ENCODE measurements at regions not wholly inside any gene's neighbourhood (a gene's known extent, or its start where the extent isn't known, plus 50 kb on each side); places are given as distances from the start of the nearest gene placed in this dataset.

DNA sequence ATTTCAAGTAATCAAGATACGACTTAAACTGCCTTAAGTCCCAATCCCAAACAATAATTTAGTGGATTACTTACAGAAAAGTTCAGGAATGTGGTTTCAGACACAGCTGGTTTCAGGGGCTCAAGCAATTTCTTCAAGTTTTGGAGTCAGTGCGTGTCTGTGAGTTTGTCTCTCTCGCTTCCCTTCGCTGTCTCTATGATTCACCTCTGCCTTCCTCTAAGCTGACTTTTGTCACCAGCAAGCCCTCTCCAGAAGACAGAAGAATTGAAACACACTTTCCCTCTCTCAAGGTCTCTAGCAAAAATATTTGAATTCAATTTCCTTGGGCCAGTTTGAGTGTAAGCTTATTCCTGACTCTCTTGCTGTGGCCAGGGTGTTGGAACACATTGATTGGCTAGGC, 392.4 kb downstream of the EDEM1 start:
- no peak for FAIRE-seq
- in situ Hi-C loops (cut with MboI), result no loop called here
- Histone ChIP-seq H3K27ac (ENCODE audit: extremely low read depth, low read depth, low read length) (no peak overlapping the region), H3K4me1 (replicated peaks in 1 of 2; ENCODE audit: control insufficient read depth in 2 of 2, insufficient read depth in 2 of 2, low read length in 2 of 2) (peaks cover 2 to 34% of the 10 kb centered on the region in 2 experiments; a peak in 4 of 5 replicates), H3K4me3 (no peak overlapping the region), H3K36me3 (ENCODE audit: control insufficient read depth, insufficient read depth, low read length) (no peaks in the 10 kb centered on the region), H2AFZ (ENCODE audit: low read depth, low read length) (no peak overlapping the region), H3K4me2 (ENCODE audit: insufficient read depth, low read length) (no peak overlapping the region), H3K9me1 (ENCODE audit: control insufficient read depth, insufficient read depth, low read length) (no peaks in the 10 kb centered on the region), H3K9ac (ENCODE audit: insufficient read depth in 1 of 2, low read depth in 2 of 2, low read length in 2 of 2) (no peak overlapping the region), H3K9me3 (replicated peaks; ENCODE audit: control insufficient read depth, insufficient read depth, low read depth, low read length) (no peaks in the 10 kb centered on the region), H4K20me1 (replicated peaks; ENCODE audit: control insufficient read depth, insufficient read depth, low read length) (no peaks in the 10 kb centered on the region), H3K79me2 (ENCODE audit: control insufficient read depth, insufficient read depth, low read length) (no peaks in the 10 kb centered on the region), H3K27me3 (ENCODE audit: control insufficient read depth in 2 of 2, insufficient read depth in 2 of 2, low read length in 2 of 2) (no peaks in the 10 kb centered on the region; a peak in 1 of 5 replicates)
- CTCF ChIA-PET (ENCODE audit: low intra/inter-chr PET ratio), result no interaction called here
- intact Hi-C loops (cut with micrococcal nuclease), result loop anchor here (5.0 kb wide), 1 partner anchor 153 kb away; no protein-coding TSS in a partner anchor
- TF ChIP-seq PHB (CRISPR knock-in tag; IDR thresholded peaks at IDR 0.05) (0 out of 2 replicates have a peak, but pooled peaks have one; percentile 20), HEY1 (CRISPR knock-in tag; IDR thresholded peaks at IDR 0.05; ENCODE audit: borderline replicate concordance) (no peak)
- POLR2A ChIA-PET, result interaction anchor here (0.9 kb wide), 1 partner anchor 8 kb away, joined by 4 read pairs; no protein-coding TSS in a partner anchor
- DNase-seq (ENCODE audit: extremely low read depth in 1 of 4, low spot score in 3 of 4), result no peak
- ATAC-seq, result no peak
- BruUV-seq (replicated peaks), result no TSS peak
- WGBS (ENCODE audit: insufficient coverage, low coverage, missing lambda C conversion rate), result 68% methylated on average over 4 of the region's 4 CpGs

GRCh38 chr3:5580826-5581225, 393.3 kb downstream of the EDEM1 start:
- no peak overlapping the region for H3K9ac ChIP-seq (ENCODE audit: insufficient read depth in 1 of 2, low read depth in 2 of 2, low read length in 2 of 2)
- POLR2A ChIA-PET, result no interaction called here
- no peak overlapping the region for H3K4me3 ChIP-seq
- H3K4me1 ChIP-seq (replicated peaks in 1 of 2; ENCODE audit: control insufficient read depth in 2 of 2, insufficient read depth in 2 of 2, low read length in 2 of 2), result peaks cover 2 to 38% of the 10 kb centered on the region in 2 experiments; a peak in 4 of 5 replicates
- in situ Hi-C loops (cut with MboI), result no loop called here
- DNase-seq (ENCODE audit: extremely low read depth in 1 of 4, low spot score in 3 of 4), result no peak
- no peaks in the 10 kb centered on the region for H3K9me1 ChIP-seq (ENCODE audit: control insufficient read depth, insufficient read depth, low read length)
- H3K27ac ChIP-seq (ENCODE audit: extremely low read depth, low read depth, low read length), result no peak overlapping the region
- H3K9me3 ChIP-seq (replicated peaks; ENCODE audit: control insufficient read depth, insufficient read depth, low read depth, low read length), result no peaks in the 10 kb centered on the region
- no peak overlapping the region for H3K4me2 ChIP-seq (ENCODE audit: insufficient read depth, low read length)
- H3K27me3 ChIP-seq (ENCODE audit: control insufficient read depth in 2 of 2, insufficient read depth in 2 of 2, low read length in 2 of 2), result no peaks in the 10 kb centered on the region; a peak in 1 of 5 replicates
- intact Hi-C loops (cut with micrococcal nuclease), result loop anchor here (5.0 kb wide), 1 partner anchor 154 kb away; no protein-coding TSS in a partner anchor
- no peak overlapping the region for H2AFZ ChIP-seq (ENCODE audit: low read depth, low read length)
- no peak for ATAC-seq
- FAIRE-seq, result no peak
- H3K79me2 ChIP-seq (ENCODE audit: control insufficient read depth, insufficient read depth, low read length), result no peaks in the 10 kb centered on the region
- no peaks in the 10 kb centered on the region for H3K36me3 ChIP-seq (ENCODE audit: control insufficient read depth, insufficient read depth, low read length)
- no peaks in the 10 kb centered on the region for H4K20me1 ChIP-seq (replicated peaks; ENCODE audit: control insufficient read depth, insufficient read depth, low read length)
- CTCF ChIA-PET (ENCODE audit: low intra/inter-chr PET ratio), result no interaction called here
- BruUV-seq (replicated peaks), result no TSS peak
- 3% methylated on average over 2 of the region's 2 CpGs for WGBS (ENCODE audit: insufficient coverage, low coverage, missing lambda C conversion rate)
- TF ChIP-seq ZNF431 (CRISPR knock-in tag; IDR thresholded peaks at IDR 0.05) (no peak), TFAP4 (CRISPR knock-in tag; IDR thresholded peaks at IDR 0.05; ENCODE audit: borderline replicate concordance) (no peak), TSC22D4 (tag; IDR thresholded peaks at IDR 0.05) (no peak), MAFG (tag; conservative IDR thresholded peaks at IDR 0.05) (0 out of 2 replicates have a peak, but pooled peaks have one; percentile 8), CBFA2T3 (IDR thresholded peaks at IDR 0.05) (no peak), KAT8 (IDR thresholded peaks at IDR 0.05; ENCODE audit: low read depth) (no peak), TOE1 (IDR thresholded peaks at IDR 0.05; ENCODE audit: borderline replicate concordance) (no peak), TOE1 (CRISPR knock-in tag; IDR thresholded peaks at IDR 0.05; ENCODE audit: borderline replicate concordance, low read depth) (no peak), U2AF1 (optimal IDR thresholded peaks at IDR 0.05; ENCODE audit: low read depth, low read length) (no peak), POLR2G (IDR thresholded peaks at IDR 0.05; ENCODE audit: low read depth, low read length) (no peak), NBN (IDR thresholded peaks at IDR 0.05; ENCODE audit: low read depth) (no peak), ZBED1 (IDR thresholded peaks at IDR 0.05) (no peak), FOSL1 (tag; conservative IDR thresholded peaks at IDR 0.05) (peak; percentile 68), SIX5 (IDR thresholded peaks at IDR 0.05; ENCODE audit: borderline replicate concordance in 1 of 2, insufficient read depth in 1 of 2, low read depth in 1 of 2, low read length in 2 of 2) (no peak)
